A549 (cell line): ENCODE measurements at regions not wholly inside any gene's neighbourhood (a gene's known extent, or its start where the extent isn't known, plus 50 kb on each side); places are given as distances from the start of the nearest gene placed in this dataset.
A peak's percentile ranks its signal among the peaks of the same experiment; 100 is the strongest.
"Not testable (repeated sequence)": the region's sequence is repeated elsewhere in the genome, so short reads cannot be mapped to it uniquely, and the experiment has no call there.

ENCODE experiments used
- ATAC-seq, 2 experiments: fragments of 200-7000 bp in 1 of 2; fragments of >200 bp in 1 of 2; cut with Nextera tagmentation in 1 of 2; cut with Tn5 transposase in 1 of 2; 3 replicates each; pipeline versions ENCODE4 v1.8.0 to v1.9.1; 2018 to 2020; ENCODE audit warnings: mild to moderate bottlenecking in 1 of 2, moderate library complexity in 1 of 2
- CTCF ChIA-PET: fragments of 300-600 bp; sonication (Branson Sonifier 250); formaldehyde crosslinking; extraction: SDS; loops from one replicate; lab custom pipeline; 2021; ENCODE audit warnings: antibody characterized with exemption, inconsistent platforms; lab: Yijun Ruan, JAX
- POLR2A ChIA-PET: fragments of 350-600 bp; formaldehyde crosslinking; extraction: SDS; loops from one replicate; lab custom pipeline; 2021; ENCODE audit warnings: antibody characterized with exemption, inconsistent platforms; lab: Yijun Ruan, JAX
- DNase-seq, 2 experiments: peaks; one replicate each; pipeline versions ENCODE4 v3.0.0 to v3.0.0-alpha.2; 2011 to 2016; ENCODE audit warnings: low read depth in 1 of 2, low spot score in 1 of 2
- FAIRE-seq: peaks from 2 replicates; lab custom pipeline; 2011; peaks lifted over from hg19 to GRCh38; lab: Jason Lieb, UNC
- H3K27ac ChIP-seq, 2 experiments: fragments of >200 bp; sonication (Bioruptor Twin); formaldehyde crosslinking; 3 replicates each; pipeline ENCODE4 v1.5.1; 2016 to 2017
- H3K4me1 ChIP-seq: fragments of >200 bp; sonication (Bioruptor Twin); formaldehyde crosslinking; 3 replicates; pipeline ENCODE4 v1.6.1; 2016
- H3K4me2 ChIP-seq: fragments of >200 bp; sonication (Bioruptor Twin); formaldehyde crosslinking; 3 replicates; pipeline ENCODE4 v1.6.1; 2016
- H3K4me3 ChIP-seq: fragments of >200 bp; sonication (Bioruptor Twin); formaldehyde crosslinking; 3 replicates; pipeline ENCODE4 v1.5.1; 2016
- H3K9me3 ChIP-seq: fragments of >200 bp; sonication (Bioruptor Twin); formaldehyde crosslinking; 3 replicates; pipeline ENCODE4 v1.6.1; 2016
- CHD4 ChIP-seq: fragments of 200-600 bp; sonication (generic); IDR thresholded peaks from 2 replicates; pipeline ENCODE4 v1.6.1; 2016; ENCODE audit warnings: antibody characterized with exemption, mild to moderate bottlenecking, borderline replicate concordance
- EHMT2 ChIP-seq: fragments of 200-600 bp; sonication (generic); IDR thresholded peaks from 2 replicates; pipeline ENCODE4 v1.6.1; 2016; ENCODE audit warnings: antibody characterized with exemption, low read depth, mild to moderate bottlenecking, moderate library complexity
- FOSB ChIP-seq: fragments of 250-450 bp; sonication (Bioruptor Pico); IDR thresholded peaks from 2 replicates; pipeline ENCODE4 v1.5.0; 2020; ENCODE audit warnings: mild to moderate bottlenecking, moderate library complexity
- FOXS1 ChIP-seq: fragments of 250-450 bp; sonication (Bioruptor Pico); IDR thresholded peaks from 2 replicates; pipeline ENCODE4 v1.5.0; 2020; ENCODE audit warnings: mild to moderate bottlenecking, moderate library complexity
- GATA3 ChIP-seq: IDR thresholded peaks from 2 replicates; pipeline ENCODE4 v1.6.1; 2012; ENCODE audit warnings: borderline replicate concordance
- KDM1A ChIP-seq: fragments of 200-600 bp; sonication (generic); IDR thresholded peaks from 2 replicates; pipeline ENCODE4 v1.6.1; 2016; ENCODE audit warnings: low read depth, mild to moderate bottlenecking
- KDM5A ChIP-seq: fragments of 200-600 bp; sonication (generic); IDR thresholded peaks from 2 replicates; pipeline ENCODE4 v1.6.1; 2016; ENCODE audit warnings: antibody characterized with exemption, mild to moderate bottlenecking
- NFE2L2 ChIP-seq: fragments of 150-350 bp; conservative IDR thresholded peaks from 2 replicates; pipeline ENCODE4 v1.6.1; 2014; ENCODE audit warnings: low read length
- NPAS2 ChIP-seq: fragments of 250-450 bp; sonication (Bioruptor Pico); IDR thresholded peaks from 2 replicates; pipeline ENCODE4 v1.8.0; 2022; ENCODE audit warnings: mild to moderate bottlenecking, moderate library complexity, borderline replicate concordance
- POLR2AphosphoS2 ChIP-seq: conservative IDR thresholded peaks from 2 replicates; pipeline ENCODE4 v1.6.1; 2012; ENCODE audit warnings: low read length, improper control_type of control experiment, inconsistent platforms
- RAD21 ChIP-seq, 2 experiments: fragments of >200 bp in 1 of 2; sonication (Bioruptor Twin) in 1 of 2; formaldehyde crosslinking in 1 of 2; IDR thresholded peaks in 1 of 2; conservative IDR thresholded peaks in 1 of 2; 2 replicates in 1 of 2; 3 replicates in 1 of 2; pipeline ENCODE4 v1.6.1; 2012 to 2018; ENCODE audit warnings: inconsistent platforms in 1 of 2
- RCOR1 ChIP-seq: fragments of 150-350 bp; IDR thresholded peaks from 2 replicates; pipeline ENCODE4 v1.6.1; 2014; ENCODE audit warnings: antibody characterized with exemption, low read length, low read depth
- SMC3 ChIP-seq: fragments of >200 bp; sonication (Bioruptor Twin); formaldehyde crosslinking; IDR thresholded peaks from 3 replicates; pipeline ENCODE4 v1.6.1; 2018; ENCODE audit warnings: inconsistent platforms
- TFCP2L1 ChIP-seq: fragments of 250-450 bp; sonication (Bioruptor Pico); IDR thresholded peaks from 2 replicates; pipeline ENCODE4 v1.5.0; 2021; ENCODE audit warnings: mild to moderate bottlenecking
- TP53 ChIP-seq: fragments of 250-450 bp; sonication (Bioruptor Pico); IDR thresholded peaks from 2 replicates; pipeline ENCODE4 v1.5.0; 2021; ENCODE audit warnings: mild to moderate bottlenecking, moderate library complexity
- ZSCAN20 ChIP-seq: fragments of 250-450 bp; sonication (Bioruptor Pico); IDR thresholded peaks from 2 replicates; pipeline ENCODE4 v1.8.0; 2022; ENCODE audit warnings: mild to moderate bottlenecking, moderate library complexity
- WGBS: methylation state at CpG from one replicate; pipeline ENCODE4 v1.1.6; 2017; ENCODE audit errors: missing lambda C conversion rate; 5-methylcytosine and 5-hydroxymethylcytosine counted together
- TF ChIP-seq, protein P1 (sequence below): fragments of 150-350 bp; IDR thresholded peaks from 2 replicates; pipeline ENCODE4 v1.6.1; 2014; ENCODE audit warnings: low read depth, mild to moderate bottlenecking, low read length
- TF ChIP-seq, protein P2 (sequence below): fragments of 250-450 bp; sonication (Bioruptor Pico); IDR thresholded peaks from 2 replicates; pipeline ENCODE4 v1.5.0; 2021; ENCODE audit warnings: mild to moderate bottlenecking, moderate library complexity, borderline replicate concordance
- TF ChIP-seq, protein P3 (sequence below): fragments of >200 bp; sonication (Bioruptor Twin); formaldehyde crosslinking; IDR thresholded peaks from 3 replicates; pipeline ENCODE4 v1.6.1; 2016

DNA sequence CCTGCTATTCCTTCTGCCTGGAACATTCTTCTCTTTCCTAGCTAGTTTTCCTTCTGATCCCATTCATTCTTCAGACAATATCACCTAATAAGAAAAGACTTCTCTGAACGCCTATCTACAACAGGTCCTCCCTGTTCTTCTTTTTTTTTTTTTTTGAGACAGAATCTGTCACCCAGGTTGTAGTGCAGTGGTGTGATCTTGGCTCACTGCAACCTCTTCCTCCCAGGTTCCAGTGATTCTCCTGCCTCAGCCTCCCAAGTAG is 208.3 kb downstream of the BCAS1 start:
- Histone ChIP-seq H3K27ac (0 out of 6 replicates have a peak overlapping the region, but pooled peaks of 1 of the 2 experiments have one; percentile 7), H3K4me1 (peaks cover 36% of the 10 kb centered on the region)
- H3K4me3 ChIP-seq, DNase-seq, H3K4me2 ChIP-seq, POLR2A ChIA-PET, ATAC-seq, FAIRE-seq, H3K9me3 ChIP-seq: not testable (repeated sequence)
- CTCF ChIA-PET: interaction anchor here (0.6 to 1.2 kb wide), 3 partner anchors 23 to 241 kb away, joined by 3 to 6 read pairs (median 5); no protein-coding TSS in a partner anchor
- WGBS: 89% methylated on average over 1 of the region's 1 CpG

DNA sequence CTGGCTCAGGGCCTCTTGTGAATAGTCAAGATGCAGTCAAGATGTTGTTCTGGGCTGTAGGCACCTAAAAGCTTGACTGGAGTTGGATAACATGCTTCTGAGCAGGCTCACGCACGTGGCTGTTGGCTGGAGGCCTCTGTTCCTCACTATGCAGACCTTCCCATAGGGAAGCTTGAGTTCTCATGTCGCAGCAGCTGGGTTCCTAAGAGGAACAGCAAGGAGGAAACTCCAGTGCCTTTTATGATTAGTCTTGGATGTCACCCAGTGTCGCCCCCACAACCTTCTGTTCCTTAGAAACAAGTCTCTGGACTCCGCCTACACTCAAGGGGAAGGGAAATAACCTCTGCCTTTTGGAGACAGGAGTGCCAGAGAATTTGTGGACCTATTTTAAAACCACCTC is 210.7 kb downstream of the BCAS1 start:
- WGBS: 93% methylated on average over 5 of the region's 5 CpGs
- CTCF ChIA-PET: interaction anchor here (0.6 to 1.9 kb wide), 5 partner anchors 11 to 118 kb away, joined by 3 to 7 read pairs (median 3); no protein-coding TSS in a partner anchor
- ATAC-seq (no peak), DNase-seq (no peak), FAIRE-seq (no peak)
- Histone ChIP-seq H3K4me3 (no peak overlapping the region), H3K4me2 (no peak overlapping the region), H3K9me3 (no peaks in the 10 kb centered on the region), H3K4me1 (peaks cover 16% of the 10 kb centered on the region), H3K27ac (peak overlapping the region in 1 of 2 experiments; percentile 30; a peak in 2 of 6 replicates)
- POLR2A ChIA-PET: no interaction called here
- no peak for TF ChIP-seq POLR2AphosphoS2
- no peak for TF ChIP-seq TFCP2L1 (CRISPR knock-in tag)
- no peak for TF ChIP-seq GATA3
- TF ChIP-seq, protein P1, sequence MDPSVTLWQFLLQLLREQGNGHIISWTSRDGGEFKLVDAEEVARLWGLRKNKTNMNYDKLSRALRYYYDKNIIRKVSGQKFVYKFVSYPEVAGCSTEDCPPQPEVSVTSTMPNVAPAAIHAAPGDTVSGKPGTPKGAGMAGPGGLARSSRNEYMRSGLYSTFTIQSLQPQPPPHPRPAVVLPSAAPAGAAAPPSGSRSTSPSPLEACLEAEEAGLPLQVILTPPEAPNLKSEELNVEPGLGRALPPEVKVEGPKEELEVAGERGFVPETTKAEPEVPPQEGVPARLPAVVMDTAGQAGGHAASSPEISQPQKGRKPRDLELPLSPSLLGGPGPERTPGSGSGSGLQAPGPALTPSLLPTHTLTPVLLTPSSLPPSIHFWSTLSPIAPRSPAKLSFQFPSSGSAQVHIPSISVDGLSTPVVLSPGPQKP: no peak
- no peak for TF ChIP-seq RCOR1
- no peak for TF ChIP-seq KDM1A
- TF ChIP-seq, protein P2, sequence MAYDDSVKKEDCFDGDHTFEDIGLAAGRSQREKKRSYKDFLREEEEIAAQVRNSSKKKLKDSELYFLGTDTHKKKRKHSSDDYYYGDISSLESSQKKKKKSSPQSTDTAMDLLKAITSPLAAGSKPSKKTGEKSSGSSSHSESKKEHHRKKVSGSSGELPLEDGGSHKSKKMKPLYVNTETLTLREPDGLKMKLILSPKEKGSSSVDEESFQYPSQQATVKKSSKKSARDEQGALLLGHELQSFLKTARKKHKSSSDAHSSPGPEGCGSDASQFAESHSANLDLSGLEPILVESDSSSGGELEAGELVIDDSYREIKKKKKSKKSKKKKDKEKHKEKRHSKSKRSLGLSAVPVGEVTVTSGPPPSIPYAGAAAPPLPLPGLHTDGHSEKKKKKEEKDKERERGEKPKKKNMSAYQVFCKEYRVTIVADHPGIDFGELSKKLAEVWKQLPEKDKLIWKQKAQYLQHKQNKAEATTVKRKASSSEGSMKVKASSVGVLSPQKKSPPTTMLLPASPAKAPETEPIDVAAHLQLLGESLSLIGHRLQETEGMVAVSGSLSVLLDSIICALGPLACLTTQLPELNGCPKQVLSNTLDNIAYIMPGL (CRISPR knock-in tag): no peak

DNA sequence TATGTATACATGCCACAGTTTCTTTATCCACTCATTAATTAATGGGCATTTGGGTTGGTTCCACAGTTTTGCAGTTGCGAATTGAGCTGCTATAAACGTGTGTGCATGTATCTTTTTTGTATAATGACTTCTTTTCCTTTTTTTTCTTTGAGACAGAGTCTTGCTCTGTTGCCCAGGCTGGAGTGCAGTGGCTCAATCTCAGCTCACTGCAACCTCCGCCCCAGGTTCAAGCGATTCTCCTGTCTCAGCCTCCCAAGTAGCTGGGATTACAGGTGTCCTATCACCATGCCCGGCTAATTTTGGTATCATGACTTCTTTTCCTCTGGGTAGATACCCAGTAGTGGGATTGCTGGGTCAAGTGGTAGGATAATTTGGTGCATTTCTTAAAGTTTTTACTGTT is 211.4 kb downstream of the BCAS1 start:
- H3K4me2 ChIP-seq, POLR2A ChIA-PET, H3K27ac ChIP-seq, H3K4me3 ChIP-seq, ATAC-seq, DNase-seq, FAIRE-seq, H3K9me3 ChIP-seq, H3K4me1 ChIP-seq: not testable (repeated sequence)
- CTCF ChIA-PET: interaction anchor here (1.3 to 1.9 kb wide), 2 partner anchors 11 to 104 kb away, joined by 3 to 6 read pairs; no protein-coding TSS in a partner anchor
- 89% methylated on average over 5 of the region's 5 CpGs for WGBS

DNA sequence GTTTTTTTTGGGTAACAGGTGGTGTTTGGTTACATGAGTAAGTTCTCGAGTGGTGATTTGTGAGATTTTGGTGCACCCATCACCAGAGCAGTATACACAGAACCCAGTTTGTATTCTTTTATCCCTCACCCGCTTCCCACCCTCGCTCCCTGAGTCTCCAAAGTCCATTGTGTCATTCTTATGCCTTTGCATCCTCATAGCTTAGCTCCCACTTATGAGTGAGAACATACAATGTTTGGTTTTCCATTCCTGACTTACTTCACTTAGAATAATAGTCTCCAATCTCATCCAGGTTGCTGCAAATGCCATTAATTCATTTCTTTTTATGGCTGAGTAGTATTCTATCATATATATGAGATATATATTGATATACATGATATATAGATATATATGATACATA is 211.9 kb downstream of the BCAS1 start:
- H3K4me1 ChIP-seq, H3K27ac ChIP-seq, POLR2A ChIA-PET, DNase-seq, H3K4me2 ChIP-seq, ATAC-seq, H3K4me3 ChIP-seq, FAIRE-seq, H3K9me3 ChIP-seq: not testable (repeated sequence)
- CTCF ChIA-PET: interaction anchor here (1.0 to 1.3 kb wide), 2 partner anchors 11 to 104 kb away, joined by 3 read pairs; no protein-coding TSS in a partner anchor
- WGBS: 93% methylated on average over 3 of the region's 3 CpGs

DNA sequence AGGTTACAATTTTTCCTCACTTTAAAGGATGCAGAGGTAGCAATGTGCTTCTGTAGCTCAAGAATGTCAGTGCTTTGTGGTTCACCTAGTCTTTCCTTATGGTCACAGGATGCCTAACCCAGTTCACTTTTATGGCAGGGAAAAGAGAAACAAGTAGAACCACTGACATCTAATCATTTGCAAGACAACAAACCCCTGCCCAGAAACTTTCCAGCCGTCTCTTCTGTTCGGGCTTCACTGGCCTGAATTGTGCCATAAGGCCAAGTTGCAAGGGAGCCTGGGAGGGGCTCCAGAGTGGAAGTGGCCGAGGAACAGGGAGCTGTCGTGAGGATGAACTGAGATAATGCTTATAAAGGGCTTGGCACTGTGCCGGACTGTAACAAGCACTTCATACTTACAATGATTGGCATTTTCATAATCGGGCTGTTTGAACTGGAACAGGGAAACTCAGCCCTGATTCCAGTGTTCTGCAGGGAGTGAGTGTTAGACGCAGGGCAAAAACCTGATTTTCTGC is 212.6 kb downstream of the BCAS1 start:
- FAIRE-seq (no peak), DNase-seq (no peak), ATAC-seq (peak in 1 of 2 experiments; percentile 30; a peak in 2 of 6 replicates)
- H3K4me1 ChIP-seq: no peaks in the 10 kb centered on the region
- H3K4me2 ChIP-seq: no peak overlapping the region
- ChIA-PET CTCF (interaction anchor here (1.0 to 1.2 kb wide), 4 partner anchors 11 to 102 kb away, joined by 3 read pairs; no protein-coding TSS in a partner anchor), POLR2A (no interaction called here)
- 55% methylated on average over 7 of the region's 7 CpGs for WGBS
- H3K4me3 ChIP-seq: no peak overlapping the region
- peak overlapping the region in 1 of 2 experiments; percentile 26; a peak in 2 of 6 replicates for H3K27ac ChIP-seq
- no peaks in the 10 kb centered on the region for H3K9me3 ChIP-seq
- TF ChIP-seq, protein P3, sequence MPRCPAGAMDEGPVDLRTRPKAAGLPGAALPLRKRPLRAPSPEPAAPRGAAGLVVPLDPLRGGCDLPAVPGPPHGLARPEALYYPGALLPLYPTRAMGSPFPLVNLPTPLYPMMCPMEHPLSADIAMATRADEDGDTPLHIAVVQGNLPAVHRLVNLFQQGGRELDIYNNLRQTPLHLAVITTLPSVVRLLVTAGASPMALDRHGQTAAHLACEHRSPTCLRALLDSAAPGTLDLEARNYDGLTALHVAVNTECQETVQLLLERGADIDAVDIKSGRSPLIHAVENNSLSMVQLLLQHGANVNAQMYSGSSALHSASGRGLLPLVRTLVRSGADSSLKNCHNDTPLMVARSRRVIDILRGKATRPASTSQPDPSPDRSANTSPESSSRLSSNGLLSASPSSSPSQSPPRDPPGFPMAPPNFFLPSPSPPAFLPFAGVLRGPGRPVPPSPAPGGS: no peak
- TF ChIP-seq SMC3 (no peak), NFE2L2 (no peak), FOSB (CRISPR knock-in tag) (no peak), GATA3 (no peak), TP53 (CRISPR knock-in tag) (no peak), ZSCAN20 (CRISPR knock-in tag) (no peak), NPAS2 (CRISPR knock-in tag) (no peak), KDM5A (no peak), FOXS1 (no peak), RAD21 (conservative IDR thresholded peaks at IDR 0.05 in 1 of 2, IDR thresholded peaks at IDR 0.05 in 1 of 2) (no peak), EHMT2 (no peak), CHD4 (no peak)
